Mesendoderm (in vitro differentiated cells): ENCODE measurements at regions not wholly inside any gene's neighbourhood (a gene's known extent, or its start where the extent isn't known, plus 50 kb on each side); places are given as distances from the start of the nearest gene placed in this dataset.

ENCODE experiments used
- DNase-seq: peaks from one replicate; pipeline ENCODE4 v3.0.0; 2013
- H2AK5ac ChIP-seq: 2 replicates; pipeline ENCODE4 v1.6.1; 2013; ENCODE audit warnings: low read length, inconsistent platforms
- H2BK120ac ChIP-seq: 2 replicates; pipeline ENCODE4 v1.6.1; 2013; ENCODE audit warnings: low read depth, mild to moderate bottlenecking, low read length, moderate library complexity, mixed read lengths
- H2BK15ac ChIP-seq: replicated peaks from 2 replicates; pipeline ENCODE4 v1.6.1; 2013; ENCODE audit warnings: low read depth, mild to moderate bottlenecking, moderate library complexity
- H2BK5ac ChIP-seq: 2 replicates; pipeline ENCODE4 v1.6.1; 2013; ENCODE audit warnings: low read length, inconsistent platforms
- H3K18ac ChIP-seq: 2 replicates; pipeline ENCODE4 v1.6.1; 2013; ENCODE audit warnings: mild to moderate bottlenecking, low read length, mixed read lengths
- H3K23ac ChIP-seq: one replicate; pipeline ENCODE4 v1.6.1; 2013; ENCODE audit warnings: low read length
- H3K27ac ChIP-seq: 2 replicates; pipeline ENCODE4 v1.5.1; 2013; ENCODE audit warnings: low read depth, mild to moderate bottlenecking, inconsistent platforms, low read length, moderate library complexity
- H3K27me3 ChIP-seq: 2 replicates; pipeline ENCODE4 v1.6.1; 2013; ENCODE audit warnings: low read length, control low read depth, mild to moderate bottlenecking, inconsistent platforms; ENCODE audit not compliant: insufficient read depth, poor library complexity
- H3K36me3 ChIP-seq: 2 replicates; pipeline ENCODE4 v1.6.1; 2013; ENCODE audit warnings: low read length, inconsistent platforms; ENCODE audit not compliant: control insufficient read depth, insufficient read depth
- H3K4ac ChIP-seq: one replicate; pipeline ENCODE4 v1.6.1; 2013; ENCODE audit warnings: low read depth, mild to moderate bottlenecking, low read length, moderate library complexity
- H3K4me1 ChIP-seq: 2 replicates; pipeline ENCODE4 v1.6.1; 2013; ENCODE audit warnings: low read depth, low read length, inconsistent platforms; ENCODE audit not compliant: control insufficient read depth
- H3K4me2 ChIP-seq: 2 replicates; pipeline ENCODE4 v1.6.1; 2013; ENCODE audit warnings: low read length
- H3K4me3 ChIP-seq: 2 replicates; pipeline ENCODE4 v1.5.1; 2013; ENCODE audit warnings: mild to moderate bottlenecking, low read length
- H3K56ac ChIP-seq: one replicate; pipeline ENCODE4 v1.6.1; 2013; ENCODE audit warnings: low read length
- H3K79me1 ChIP-seq: 2 replicates; pipeline ENCODE4 v1.6.1; 2013; ENCODE audit warnings: low read length, inconsistent platforms
- H3K79me2 ChIP-seq: 2 replicates; pipeline ENCODE4 v1.6.1; 2013; ENCODE audit warnings: mild to moderate bottlenecking, low read length; ENCODE audit not compliant: control insufficient read depth, insufficient read depth
- H3K9ac ChIP-seq: 2 replicates; pipeline ENCODE4 v1.6.1; 2013; ENCODE audit warnings: low read length, inconsistent platforms
- H4K5ac ChIP-seq: one replicate; pipeline ENCODE4 v1.6.1; 2013; ENCODE audit warnings: low read length
- H4K8ac ChIP-seq: one replicate; pipeline ENCODE4 v1.6.1; 2013; ENCODE audit warnings: low read depth, mild to moderate bottlenecking, control low read depth, low read length, moderate library complexity
- WGBS: extraction: QIAGEN DNeasy Blood & Tissue Kit; methylation state at CpG from one replicate; pipeline ENCODE4 v1.1.7; 2013; ENCODE audit warnings: low lambda C conversion rate, missing lambda C conversion rate; ENCODE audit not compliant: insufficient coverage; ENCODE audit errors: extremely low coverage; 5-methylcytosine and 5-hydroxymethylcytosine counted together

GRCh38 chr18:64840911-64841701 lies 692.2 kb upstream of the LINC00305 start:
- Histone ChIP-seq H3K27ac (no peak overlapping the region), H2AK5ac (no peak overlapping the region), H4K8ac (no peak overlapping the region), H3K23ac (no peak overlapping the region), H3K4me2 (no peak overlapping the region), H3K27me3 (no peaks in the 10 kb centered on the region), H2BK120ac (no peak overlapping the region), H3K4me1 (no peaks in the 10 kb centered on the region), H3K4ac (no peak overlapping the region), H3K36me3 (no peaks in the 10 kb centered on the region), H2BK5ac (no peak overlapping the region), H2BK15ac (no peak overlapping the region), H3K79me2 (no peaks in the 10 kb centered on the region), H3K56ac (no peak overlapping the region), H3K9ac (no peak overlapping the region), H4K5ac (no peak overlapping the region), H3K18ac (no peak overlapping the region), H3K79me1 (no peaks in the 10 kb centered on the region), H3K4me3 (no peak overlapping the region)
- no CpG with 5 or more reads among the region's 2 CpGs for WGBS
- no peak for DNase-seq

GRCh38 chr18:64810354-64810753 lies 661.5 kb upstream of the LINC00305 start:
- H3K9ac ChIP-seq, result no peak overlapping the region
- no peak for DNase-seq
- H3K56ac ChIP-seq, result no peak overlapping the region
- no peak overlapping the region for H2BK15ac ChIP-seq
- H4K5ac ChIP-seq, result no peak overlapping the region
- H3K23ac ChIP-seq, result no peak overlapping the region
- H3K27ac ChIP-seq, result no peak overlapping the region
- no peaks in the 10 kb centered on the region for H3K27me3 ChIP-seq
- no peaks in the 10 kb centered on the region for H3K4me1 ChIP-seq
- no peak overlapping the region for H3K4me2 ChIP-seq
- no peak overlapping the region for H4K8ac ChIP-seq
- H3K4ac ChIP-seq, result no peak overlapping the region
- H3K79me1 ChIP-seq, result no peaks in the 10 kb centered on the region
- H2BK5ac ChIP-seq, result no peak overlapping the region
- H3K4me3 ChIP-seq, result no peak overlapping the region
- no peak overlapping the region for H2AK5ac ChIP-seq
- no peaks in the 10 kb centered on the region for H3K79me2 ChIP-seq
- H3K18ac ChIP-seq, result no peak overlapping the region
- WGBS, result no CpG with 5 or more reads among the region's 3 CpGs
- no peak overlapping the region for H2BK120ac ChIP-seq
- no peaks in the 10 kb centered on the region for H3K36me3 ChIP-seq

DNA sequence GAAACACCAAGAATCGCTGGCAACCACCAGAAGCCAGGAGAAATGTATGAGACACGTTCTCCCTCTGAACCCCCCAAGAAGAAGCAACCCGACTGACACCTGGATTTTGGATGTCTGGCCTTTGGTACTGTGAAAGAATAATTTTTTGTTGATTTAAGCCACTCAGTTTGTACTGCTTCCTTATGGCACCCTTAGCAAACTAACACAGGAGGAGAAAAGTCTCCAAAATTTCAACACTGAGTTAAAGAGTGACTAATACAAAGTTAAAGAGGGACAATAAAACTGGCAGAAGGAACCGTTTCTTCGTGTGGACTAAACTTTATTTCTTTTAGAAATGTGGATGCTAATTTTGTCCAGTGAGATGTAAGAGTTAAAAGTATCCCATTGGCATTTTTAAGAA lies 660.9 kb upstream of the LINC00305 start:
- H3K36me3 ChIP-seq, result no peaks in the 10 kb centered on the region
- H4K8ac ChIP-seq, result no peak overlapping the region
- no peak overlapping the region for H3K18ac ChIP-seq
- no peak overlapping the region for H3K4me2 ChIP-seq
- no peak overlapping the region for H4K5ac ChIP-seq
- no peak overlapping the region for H3K56ac ChIP-seq
- no peak overlapping the region for H3K4me3 ChIP-seq
- no peak overlapping the region for H2BK5ac ChIP-seq
- no peak overlapping the region for H3K9ac ChIP-seq
- no peak overlapping the region for H3K27ac ChIP-seq
- no peaks in the 10 kb centered on the region for H3K4me1 ChIP-seq
- no peak overlapping the region for H2BK120ac ChIP-seq
- no CpG with 5 or more reads among the region's 5 CpGs for WGBS
- no peaks in the 10 kb centered on the region for H3K79me2 ChIP-seq
- no peak overlapping the region for H3K23ac ChIP-seq
- no peaks in the 10 kb centered on the region for H3K27me3 ChIP-seq
- H2AK5ac ChIP-seq, result no peak overlapping the region
- DNase-seq, result no peak
- no peaks in the 10 kb centered on the region for H3K79me1 ChIP-seq
- H2BK15ac ChIP-seq, result no peak overlapping the region
- no peak overlapping the region for H3K4ac ChIP-seq

- H3K4me3 ChIP-seq, result no peak overlapping the region
- no peak overlapping the region for H2BK15ac ChIP-seq
- no peak overlapping the region for H2AK5ac ChIP-seq
- no peak for DNase-seq
- no peak overlapping the region for H4K8ac ChIP-seq
- H3K27me3 ChIP-seq, result no peaks in the 10 kb centered on the region
- H4K5ac ChIP-seq, result no peak overlapping the region
- no CpG with 5 or more reads among the region's 5 CpGs for WGBS
- H3K79me2 ChIP-seq, result no peaks in the 10 kb centered on the region
- H3K36me3 ChIP-seq, result no peaks in the 10 kb centered on the region
- H3K4me1 ChIP-seq, result no peaks in the 10 kb centered on the region
- H3K23ac ChIP-seq, result no peak overlapping the region
- H3K9ac ChIP-seq, result no peak overlapping the region
- no peak overlapping the region for H2BK5ac ChIP-seq
- H3K79me1 ChIP-seq, result no peaks in the 10 kb centered on the region
- H3K4ac ChIP-seq, result no peak overlapping the region
- no peak overlapping the region for H3K56ac ChIP-seq
- no peak overlapping the region for H3K27ac ChIP-seq
- H3K4me2 ChIP-seq, result no peak overlapping the region
- H2BK120ac ChIP-seq, result no peak overlapping the region
- H3K18ac ChIP-seq, result no peak overlapping the region
These were observed 658.7 kb upstream of the LINC00305 start for GRCh38 chr18:64807560-64807959.

- DNase-seq, result no peak
- no CpG with 5 or more reads among the region's 5 CpGs for WGBS
- Histone ChIP-seq H2BK120ac (no peak overlapping the region), H2AK5ac (no peak overlapping the region), H3K23ac (no peak overlapping the region), H3K4me2 (no peak overlapping the region), H3K79me2 (no peaks in the 10 kb centered on the region), H3K4me1 (no peaks in the 10 kb centered on the region), H3K27me3 (no peaks in the 10 kb centered on the region), H2BK15ac (no peak overlapping the region), H3K36me3 (no peaks in the 10 kb centered on the region), H2BK5ac (no peak overlapping the region), H4K5ac (no peak overlapping the region), H3K79me1 (no peaks in the 10 kb centered on the region), H3K27ac (no peak overlapping the region), H3K4me3 (no peak overlapping the region), H3K56ac (no peak overlapping the region), H3K18ac (no peak overlapping the region), H3K4ac (no peak overlapping the region), H4K8ac (no peak overlapping the region), H3K9ac (no peak overlapping the region)
These were observed 657.8 kb upstream of the LINC00305 start for GRCh38 chr18:64806691-64807090.

DNA sequence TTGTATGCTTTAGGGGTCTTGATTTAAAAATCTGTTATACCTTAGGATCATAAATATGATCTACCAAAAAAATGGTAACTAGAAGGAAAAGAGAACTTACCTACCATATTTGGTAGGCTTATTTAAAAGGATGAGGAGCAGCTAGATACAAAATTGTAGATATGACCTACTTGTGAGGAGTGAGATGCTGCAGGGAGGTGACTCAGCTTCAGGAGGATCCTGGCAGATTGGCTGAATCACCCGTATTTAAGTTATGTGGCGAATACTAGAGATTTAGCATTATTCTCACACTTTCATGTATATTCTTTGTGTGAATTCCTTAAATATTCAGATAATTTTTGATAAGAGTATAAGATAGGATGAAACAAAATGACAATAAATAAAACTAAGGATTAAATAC lies 657.3 kb upstream of the LINC00305 start:
- H3K4me3 ChIP-seq, result no peak overlapping the region
- H3K4me1 ChIP-seq, result no peaks in the 10 kb centered on the region
- WGBS, result no CpG with 5 or more reads among the region's 2 CpGs
- H3K79me2 ChIP-seq, result no peaks in the 10 kb centered on the region
- no peak overlapping the region for H3K4ac ChIP-seq
- no peak overlapping the region for H3K27ac ChIP-seq
- H3K9ac ChIP-seq, result no peak overlapping the region
- no peak overlapping the region for H2BK5ac ChIP-seq
- no peak for DNase-seq
- no peak overlapping the region for H2BK120ac ChIP-seq
- H3K56ac ChIP-seq, result no peak overlapping the region
- no peaks in the 10 kb centered on the region for H3K79me1 ChIP-seq
- no peak overlapping the region for H3K23ac ChIP-seq
- no peak overlapping the region for H4K5ac ChIP-seq
- no peaks in the 10 kb centered on the region for H3K36me3 ChIP-seq
- no peak overlapping the region for H2BK15ac ChIP-seq
- H3K4me2 ChIP-seq, result no peak overlapping the region
- H3K27me3 ChIP-seq, result no peaks in the 10 kb centered on the region
- H4K8ac ChIP-seq, result no peak overlapping the region
- H3K18ac ChIP-seq, result no peak overlapping the region
- H2AK5ac ChIP-seq, result no peak overlapping the region
